WTC11 (cell line): ENCODE measurements at regions not wholly inside any gene's neighbourhood (a gene's known extent, or its start where the extent isn't known, plus 50 kb on each side); places are given as distances from the start of the nearest gene placed in this dataset.

Source experiments
- ATAC-seq: fragments of 200-7000 bp; cut with Tn5 transposase; 2 replicates; pipeline ENCODE4 v1.10.0; 2021; ENCODE audit warnings: mild to moderate bottlenecking, moderate library complexity
- CTCF ChIA-PET: fragments of 300-600 bp; sonication (Branson Sonifier 250); formaldehyde crosslinking; loops from one replicate; lab custom pipeline; 2021; ENCODE audit warnings: antibody characterized with exemption; lab: Charles Lee
- POLR2A ChIA-PET: fragments of 350-600 bp; sonication (Branson Sonifier 250); formaldehyde crosslinking; loops from one replicate; lab custom pipeline; 2021; ENCODE audit warnings: antibody characterized with exemption; lab: Charles Lee
- DNase-seq: peaks from one replicate; pipeline ENCODE4 v3.0.0; 2021; ENCODE audit warnings: low spot score
- H3K27ac Mint-ChIP-seq: 2 replicates; pipeline ENCODE4 v1.8.0; 2021; ENCODE audit warnings: mixed read lengths
- H3K27me3 Mint-ChIP-seq: 2 replicates; pipeline ENCODE4 v1.8.0; 2021; ENCODE audit warnings: low read depth, mild to moderate bottlenecking, moderate library complexity, mixed read lengths
- H3K36me3 Mint-ChIP-seq: 2 replicates; pipeline ENCODE4 v1.8.0; 2021; ENCODE audit warnings: mixed read lengths
- H3K4me1 Mint-ChIP-seq: 2 replicates; pipeline ENCODE4 v1.8.0; 2022; ENCODE audit warnings: mixed read lengths
- H3K4me3 Mint-ChIP-seq: 2 replicates; pipeline ENCODE4 v1.8.0; 2021; ENCODE audit warnings: mild to moderate bottlenecking, moderate library complexity, mixed read lengths
- H3K9me3 Mint-ChIP-seq: 2 replicates; pipeline ENCODE4 v1.8.0; 2021; ENCODE audit warnings: mixed read lengths
- ETV6 ChIP-seq: sonication (generic); formaldehyde crosslinking; IDR thresholded peaks from 2 replicates; pipeline ENCODE4 v1.8.1; 2022; ENCODE audit warnings: mild to moderate bottlenecking, missing genetic modification reagents
- GRHL2 ChIP-seq: fragments of 250-450 bp; sonication (Bioruptor Pico); IDR thresholded peaks from 2 replicates; pipeline ENCODE4 v1.8.0; 2022; ENCODE audit warnings: mild to moderate bottlenecking, moderate library complexity; ENCODE audit not compliant: insufficient replicate concordance, severe bottlenecking
- KAT7 ChIP-seq: sonication (generic); formaldehyde crosslinking; IDR thresholded peaks from 2 replicates; pipeline ENCODE4 v1.8.1; 2023; ENCODE audit warnings: missing genetic modification reagents, mild to moderate bottlenecking, borderline replicate concordance
- OVOL2 ChIP-seq: fragments of 250-450 bp; sonication (Bioruptor Pico); IDR thresholded peaks from 2 replicates; pipeline ENCODE4 v1.9.0; 2021; ENCODE audit warnings: mild to moderate bottlenecking, borderline replicate concordance
- PRRX2 ChIP-seq: fragments of 250-450 bp; sonication (Bioruptor Pico); IDR thresholded peaks from 2 replicates; pipeline ENCODE4 v1.8.0; 2021; ENCODE audit warnings: mild to moderate bottlenecking
- RELA ChIP-seq: sonication (generic); formaldehyde crosslinking; IDR thresholded peaks from 2 replicates; pipeline ENCODE4 v1.8.1; 2022; ENCODE audit warnings: missing genetic modification reagents, mild to moderate bottlenecking, borderline replicate concordance
- SMAD4 ChIP-seq: sonication (generic); formaldehyde crosslinking; IDR thresholded peaks from 2 replicates; pipeline ENCODE4 v1.8.0; 2022; ENCODE audit warnings: mild to moderate bottlenecking, missing genetic modification reagents
- TEAD1 ChIP-seq: sonication (generic); formaldehyde crosslinking; IDR thresholded peaks from 2 replicates; pipeline ENCODE4 v1.8.0; 2022; ENCODE audit warnings: mild to moderate bottlenecking, missing genetic modification reagents
- ZNF263 ChIP-seq: sonication (generic); formaldehyde crosslinking; IDR thresholded peaks from 2 replicates; pipeline ENCODE4 v1.8.1; 2022; ENCODE audit warnings: low read depth, mild to moderate bottlenecking, moderate library complexity, missing genetic modification reagents
- ZNF317 ChIP-seq: sonication (generic); formaldehyde crosslinking; IDR thresholded peaks from 2 replicates; pipeline ENCODE4 v1.8.1; 2023; ENCODE audit warnings: low read depth, mild to moderate bottlenecking, moderate library complexity, missing genetic modification reagents, borderline replicate concordance
- ZNF671 ChIP-seq: fragments of 250-450 bp; sonication (Bioruptor Pico); IDR thresholded peaks from 2 replicates; pipeline ENCODE4 v1.8.0; 2021; ENCODE audit warnings: mild to moderate bottlenecking
- TF ChIP-seq, protein P1 (sequence below): fragments of 250-450 bp; sonication (Bioruptor Pico); IDR thresholded peaks from 2 replicates; pipeline ENCODE4 v1.9.0; 2021; ENCODE audit warnings: mild to moderate bottlenecking, borderline replicate concordance
- TF ChIP-seq, protein P2 (sequence below): sonication (generic); formaldehyde crosslinking; IDR thresholded peaks from 2 replicates; pipeline ENCODE4 v1.8.1; 2022; ENCODE audit warnings: missing genetic modification reagents, borderline replicate concordance
- TF ChIP-seq, protein P3 (sequence below): sonication (generic); formaldehyde crosslinking; IDR thresholded peaks from 2 replicates; pipeline ENCODE4 v1.8.1; 2023; ENCODE audit warnings: mild to moderate bottlenecking, moderate library complexity, missing genetic modification reagents
- TF ChIP-seq, protein P4 (sequence below): sonication (generic); formaldehyde crosslinking; IDR thresholded peaks from 2 replicates; pipeline ENCODE4 v1.8.1; 2022; ENCODE audit warnings: mild to moderate bottlenecking, missing genetic modification reagents, moderate library complexity, borderline replicate concordance
- TF ChIP-seq, protein P5 (sequence below): sonication (generic); formaldehyde crosslinking; IDR thresholded peaks from 2 replicates; pipeline ENCODE4 v1.8.0; 2022; ENCODE audit warnings: missing genetic modification reagents
- TF ChIP-seq, protein P6 (sequence below): sonication (generic); formaldehyde crosslinking; IDR thresholded peaks from 2 replicates; pipeline ENCODE4 v1.8.1; 2022; ENCODE audit warnings: low read depth, missing genetic modification reagents, borderline replicate concordance
- TF ChIP-seq, protein P7 (sequence below): sonication (generic); formaldehyde crosslinking; IDR thresholded peaks from 2 replicates; pipeline ENCODE4 v1.8.1; 2022; ENCODE audit warnings: mild to moderate bottlenecking, moderate library complexity, missing genetic modification reagents
- TF ChIP-seq, protein P8 (sequence below): fragments of 250-450 bp; sonication (Bioruptor Pico); IDR thresholded peaks from 2 replicates; pipeline ENCODE4 v1.9.0; 2021; ENCODE audit warnings: mild to moderate bottlenecking

DNA sequence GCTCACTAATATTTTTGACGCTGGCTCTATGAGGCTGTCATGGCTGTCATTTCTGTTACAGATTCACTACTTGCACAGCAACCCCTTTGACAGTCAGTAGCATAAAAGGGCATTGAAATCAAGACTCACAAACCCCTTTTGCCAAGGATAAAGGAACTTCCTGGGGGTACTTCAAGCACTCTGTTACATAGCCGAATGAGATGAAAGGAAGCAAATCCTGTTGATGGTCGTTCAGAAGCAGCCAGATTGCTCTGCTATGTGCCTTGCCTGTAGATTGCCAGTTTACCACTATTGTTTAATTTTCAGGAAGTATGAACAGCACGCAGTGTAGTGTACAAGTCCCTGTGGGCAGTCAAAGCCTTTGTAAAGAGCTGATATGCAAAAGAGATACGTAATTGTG, 296.2 kb downstream of the LRRIQ3 start:
- Mint-ChIP-seq H3K27me3 (no peaks in the 10 kb centered on the region), H3K27ac (no peak overlapping the region), H3K36me3 (no peaks in the 10 kb centered on the region), H3K9me3 (no peaks in the 10 kb centered on the region), H3K4me3 (no peak overlapping the region), H3K4me1 (peaks cover 12% of the 10 kb centered on the region)
- TF ChIP-seq PRRX2 (CRISPR knock-in tag): no peak
- TF ChIP-seq ZNF263 (CRISPR knock-in tag): no peak
- TF ChIP-seq, protein P1, sequence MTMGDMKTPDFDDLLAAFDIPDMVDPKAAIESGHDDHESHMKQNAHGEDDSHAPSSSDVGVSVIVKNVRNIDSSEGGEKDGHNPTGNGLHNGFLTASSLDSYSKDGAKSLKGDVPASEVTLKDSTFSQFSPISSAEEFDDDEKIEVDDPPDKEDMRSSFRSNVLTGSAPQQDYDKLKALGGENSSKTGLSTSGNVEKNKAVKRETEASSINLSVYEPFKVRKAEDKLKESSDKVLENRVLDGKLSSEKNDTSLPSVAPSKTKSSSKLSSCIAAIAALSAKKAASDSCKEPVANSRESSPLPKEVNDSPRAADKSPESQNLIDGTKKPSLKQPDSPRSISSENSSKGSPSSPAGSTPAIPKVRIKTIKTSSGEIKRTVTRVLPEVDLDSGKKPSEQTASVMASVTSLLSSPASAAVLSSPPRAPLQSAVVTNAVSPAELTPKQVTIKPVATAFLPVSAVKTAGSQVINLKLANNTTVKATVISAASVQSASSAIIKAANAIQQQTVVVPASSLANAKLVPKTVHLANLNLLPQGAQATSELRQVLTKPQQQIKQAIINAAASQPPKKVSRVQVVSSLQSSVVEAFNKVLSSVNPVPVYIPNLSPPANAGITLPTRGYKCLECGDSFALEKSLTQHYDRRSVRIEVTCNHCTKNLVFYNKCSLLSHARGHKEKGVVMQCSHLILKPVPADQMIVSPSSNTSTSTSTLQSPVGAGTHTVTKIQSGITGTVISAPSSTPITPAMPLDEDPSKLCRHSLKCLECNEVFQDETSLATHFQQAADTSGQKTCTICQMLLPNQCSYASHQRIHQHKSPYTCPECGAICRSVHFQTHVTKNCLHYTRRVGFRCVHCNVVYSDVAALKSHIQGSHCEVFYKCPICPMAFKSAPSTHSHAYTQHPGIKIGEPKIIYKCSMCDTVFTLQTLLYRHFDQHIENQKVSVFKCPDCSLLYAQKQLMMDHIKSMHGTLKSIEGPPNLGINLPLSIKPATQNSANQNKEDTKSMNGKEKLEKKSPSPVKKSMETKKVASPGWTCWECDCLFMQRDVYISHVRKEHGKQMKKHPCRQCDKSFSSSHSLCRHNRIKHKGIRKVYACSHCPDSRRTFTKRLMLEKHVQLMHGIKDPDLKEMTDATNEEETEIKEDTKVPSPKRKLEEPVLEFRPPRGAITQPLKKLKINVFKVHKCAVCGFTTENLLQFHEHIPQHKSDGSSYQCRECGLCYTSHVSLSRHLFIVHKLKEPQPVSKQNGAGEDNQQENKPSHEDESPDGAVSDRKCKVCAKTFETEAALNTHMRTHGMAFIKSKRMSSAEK: no peak
- no peak for TF ChIP-seq ZNF671
- TF ChIP-seq, protein P2, sequence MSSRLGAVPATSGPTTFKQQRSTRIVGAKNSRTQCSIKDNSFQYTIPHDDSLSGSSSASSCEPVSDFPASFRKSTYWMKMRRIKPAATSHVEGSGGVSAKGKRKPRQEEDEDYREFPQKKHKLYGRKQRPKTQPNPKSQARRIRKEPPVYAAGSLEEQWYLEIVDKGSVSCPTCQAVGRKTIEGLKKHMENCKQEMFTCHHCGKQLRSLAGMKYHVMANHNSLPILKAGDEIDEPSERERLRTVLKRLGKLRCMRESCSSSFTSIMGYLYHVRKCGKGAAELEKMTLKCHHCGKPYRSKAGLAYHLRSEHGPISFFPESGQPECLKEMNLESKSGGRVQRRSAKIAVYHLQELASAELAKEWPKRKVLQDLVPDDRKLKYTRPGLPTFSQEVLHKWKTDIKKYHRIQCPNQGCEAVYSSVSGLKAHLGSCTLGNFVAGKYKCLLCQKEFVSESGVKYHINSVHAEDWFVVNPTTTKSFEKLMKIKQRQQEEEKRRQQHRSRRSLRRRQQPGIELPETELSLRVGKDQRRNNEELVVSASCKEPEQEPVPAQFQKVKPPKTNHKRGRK (CRISPR knock-in tag): no peak
- TF ChIP-seq, protein P3, sequence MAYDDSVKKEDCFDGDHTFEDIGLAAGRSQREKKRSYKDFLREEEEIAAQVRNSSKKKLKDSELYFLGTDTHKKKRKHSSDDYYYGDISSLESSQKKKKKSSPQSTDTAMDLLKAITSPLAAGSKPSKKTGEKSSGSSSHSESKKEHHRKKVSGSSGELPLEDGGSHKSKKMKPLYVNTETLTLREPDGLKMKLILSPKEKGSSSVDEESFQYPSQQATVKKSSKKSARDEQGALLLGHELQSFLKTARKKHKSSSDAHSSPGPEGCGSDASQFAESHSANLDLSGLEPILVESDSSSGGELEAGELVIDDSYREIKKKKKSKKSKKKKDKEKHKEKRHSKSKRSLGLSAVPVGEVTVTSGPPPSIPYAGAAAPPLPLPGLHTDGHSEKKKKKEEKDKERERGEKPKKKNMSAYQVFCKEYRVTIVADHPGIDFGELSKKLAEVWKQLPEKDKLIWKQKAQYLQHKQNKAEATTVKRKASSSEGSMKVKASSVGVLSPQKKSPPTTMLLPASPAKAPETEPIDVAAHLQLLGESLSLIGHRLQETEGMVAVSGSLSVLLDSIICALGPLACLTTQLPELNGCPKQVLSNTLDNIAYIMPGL (CRISPR knock-in tag): no peak
- TF ChIP-seq, protein P4, sequence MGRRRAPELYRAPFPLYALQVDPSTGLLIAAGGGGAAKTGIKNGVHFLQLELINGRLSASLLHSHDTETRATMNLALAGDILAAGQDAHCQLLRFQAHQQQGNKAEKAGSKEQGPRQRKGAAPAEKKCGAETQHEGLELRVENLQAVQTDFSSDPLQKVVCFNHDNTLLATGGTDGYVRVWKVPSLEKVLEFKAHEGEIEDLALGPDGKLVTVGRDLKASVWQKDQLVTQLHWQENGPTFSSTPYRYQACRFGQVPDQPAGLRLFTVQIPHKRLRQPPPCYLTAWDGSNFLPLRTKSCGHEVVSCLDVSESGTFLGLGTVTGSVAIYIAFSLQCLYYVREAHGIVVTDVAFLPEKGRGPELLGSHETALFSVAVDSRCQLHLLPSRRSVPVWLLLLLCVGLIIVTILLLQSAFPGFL: no peak
- TF ChIP-seq, protein P5, sequence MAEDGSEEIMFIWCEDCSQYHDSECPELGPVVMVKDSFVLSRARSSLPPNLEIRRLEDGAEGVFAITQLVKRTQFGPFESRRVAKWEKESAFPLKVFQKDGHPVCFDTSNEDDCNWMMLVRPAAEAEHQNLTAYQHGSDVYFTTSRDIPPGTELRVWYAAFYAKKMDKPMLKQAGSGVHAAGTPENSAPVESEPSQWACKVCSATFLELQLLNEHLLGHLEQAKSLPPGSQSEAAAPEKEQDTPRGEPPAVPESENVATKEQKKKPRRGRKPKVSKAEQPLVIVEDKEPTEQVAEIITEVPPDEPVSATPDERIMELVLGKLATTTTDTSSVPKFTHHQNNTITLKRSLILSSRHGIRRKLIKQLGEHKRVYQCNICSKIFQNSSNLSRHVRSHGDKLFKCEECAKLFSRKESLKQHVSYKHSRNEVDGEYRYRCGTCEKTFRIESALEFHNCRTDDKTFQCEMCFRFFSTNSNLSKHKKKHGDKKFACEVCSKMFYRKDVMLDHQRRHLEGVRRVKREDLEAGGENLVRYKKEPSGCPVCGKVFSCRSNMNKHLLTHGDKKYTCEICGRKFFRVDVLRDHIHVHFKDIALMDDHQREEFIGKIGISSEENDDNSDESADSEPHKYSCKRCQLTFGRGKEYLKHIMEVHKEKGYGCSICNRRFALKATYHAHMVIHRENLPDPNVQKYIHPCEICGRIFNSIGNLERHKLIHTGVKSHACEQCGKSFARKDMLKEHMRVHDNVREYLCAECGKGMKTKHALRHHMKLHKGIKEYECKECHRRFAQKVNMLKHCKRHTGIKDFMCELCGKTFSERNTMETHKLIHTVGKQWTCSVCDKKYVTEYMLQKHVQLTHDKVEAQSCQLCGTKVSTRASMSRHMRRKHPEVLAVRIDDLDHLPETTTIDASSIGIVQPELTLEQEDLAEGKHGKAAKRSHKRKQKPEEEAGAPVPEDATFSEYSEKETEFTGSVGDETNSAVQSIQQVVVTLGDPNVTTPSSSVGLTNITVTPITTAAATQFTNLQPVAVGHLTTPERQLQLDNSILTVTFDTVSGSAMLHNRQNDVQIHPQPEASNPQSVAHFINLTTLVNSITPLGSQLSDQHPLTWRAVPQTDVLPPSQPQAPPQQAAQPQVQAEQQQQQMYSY (CRISPR knock-in tag): no peak
- no peak for TF ChIP-seq RELA (CRISPR knock-in tag)
- TF ChIP-seq, protein P6, sequence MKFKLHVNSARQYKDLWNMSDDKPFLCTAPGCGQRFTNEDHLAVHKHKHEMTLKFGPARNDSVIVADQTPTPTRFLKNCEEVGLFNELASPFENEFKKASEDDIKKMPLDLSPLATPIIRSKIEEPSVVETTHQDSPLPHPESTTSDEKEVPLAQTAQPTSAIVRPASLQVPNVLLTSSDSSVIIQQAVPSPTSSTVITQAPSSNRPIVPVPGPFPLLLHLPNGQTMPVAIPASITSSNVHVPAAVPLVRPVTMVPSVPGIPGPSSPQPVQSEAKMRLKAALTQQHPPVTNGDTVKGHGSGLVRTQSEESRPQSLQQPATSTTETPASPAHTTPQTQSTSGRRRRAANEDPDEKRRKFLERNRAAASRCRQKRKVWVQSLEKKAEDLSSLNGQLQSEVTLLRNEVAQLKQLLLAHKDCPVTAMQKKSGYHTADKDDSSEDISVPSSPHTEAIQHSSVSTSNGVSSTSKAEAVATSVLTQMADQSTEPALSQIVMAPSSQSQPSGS: no peak
- no peak for TF ChIP-seq GRHL2
- no peak for TF ChIP-seq ZNF317
- TF ChIP-seq TEAD1 (CRISPR knock-in tag): no peak
- TF ChIP-seq, protein P7, sequence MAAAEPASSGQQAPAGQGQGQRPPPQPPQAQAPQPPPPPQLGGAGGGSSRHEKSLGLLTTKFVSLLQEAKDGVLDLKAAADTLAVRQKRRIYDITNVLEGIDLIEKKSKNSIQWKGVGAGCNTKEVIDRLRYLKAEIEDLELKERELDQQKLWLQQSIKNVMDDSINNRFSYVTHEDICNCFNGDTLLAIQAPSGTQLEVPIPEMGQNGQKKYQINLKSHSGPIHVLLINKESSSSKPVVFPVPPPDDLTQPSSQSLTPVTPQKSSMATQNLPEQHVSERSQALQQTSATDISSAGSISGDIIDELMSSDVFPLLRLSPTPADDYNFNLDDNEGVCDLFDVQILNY (CRISPR knock-in tag): no peak
- no peak for TF ChIP-seq OVOL2
- no peak for TF ChIP-seq SMAD4 (CRISPR knock-in tag)
- TF ChIP-seq, protein P8, sequence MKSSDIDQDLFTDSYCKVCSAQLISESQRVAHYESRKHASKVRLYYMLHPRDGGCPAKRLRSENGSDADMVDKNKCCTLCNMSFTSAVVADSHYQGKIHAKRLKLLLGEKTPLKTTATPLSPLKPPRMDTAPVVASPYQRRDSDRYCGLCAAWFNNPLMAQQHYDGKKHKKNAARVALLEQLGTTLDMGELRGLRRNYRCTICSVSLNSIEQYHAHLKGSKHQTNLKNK: no peak
- no peak for TF ChIP-seq KAT7
- TF ChIP-seq ETV6 (CRISPR knock-in tag): no peak
- POLR2A ChIA-PET: no interaction called here
- peak; percentile 62 for ATAC-seq
- no peak for DNase-seq
- CTCF ChIA-PET: no interaction called here
